Testis (tissue), 2 donors: ENCODE measurements at regions not wholly inside any gene's neighbourhood (a gene's known extent, or its start where the extent isn't known, plus 50 kb on each side); places are given as distances from the start of the nearest gene placed in this dataset.
A peak's percentile ranks its signal among the peaks of the same experiment; 100 is the strongest.

Source experiments
- DNase-seq: peaks from one replicate; pipeline ENCODE4 v3.0.0-alpha.2; 2019
- H3K27ac ChIP-seq, 2 donors: fragments of 200-600 bp; sonication (generic); one replicate each; pipeline ENCODE4 v1.5.1; 2019
- H3K27me3 ChIP-seq: fragments of 200-600 bp; sonication (generic); one replicate; pipeline ENCODE4 v1.5.1; 2019
- H3K36me3 ChIP-seq: fragments of 200-600 bp; sonication (generic); one replicate; pipeline ENCODE4 v1.5.1; 2017; ENCODE audit warnings: low read depth; ENCODE audit errors: missing control alignments
- H3K4me1 ChIP-seq: fragments of 200-600 bp; sonication (generic); one replicate; pipeline ENCODE4 v1.5.1; 2019
- H3K4me3 ChIP-seq, 2 donors: fragments of 200-600 bp; sonication (generic); one replicate each; pipeline ENCODE4 v1.5.1; 2017 to 2019
- H3K9me3 ChIP-seq: fragments of 200-600 bp; sonication (generic); one replicate; pipeline ENCODE4 v1.5.1; 2017
- CTCF ChIP-seq, 3 experiments: fragments of 450-650 bp in 2 of 3; fragments of 200-600 bp in 1 of 3; sonication (generic) in 1 of 3; IDR thresholded peaks; one replicate each; pipeline ENCODE4 v1.5.1; 2016 to 2019; ENCODE audit warnings: antibody characterized with exemption in 3 of 3, mild to moderate bottlenecking in 2 of 3, moderate library complexity in 1 of 3
- POLR2A ChIP-seq: fragments of 450-650 bp; IDR thresholded peaks from one replicate; pipeline ENCODE4 v1.6.1; 2017; ENCODE audit warnings: antibody characterized with exemption, mild to moderate bottlenecking, moderate library complexity
- WGBS, 2 donors: methylation state at CpG; one replicate each; pipeline ENCODE4 v1.1.5; 2018; 5-methylcytosine and 5-hydroxymethylcytosine counted together
- intact Hi-C: fragments of 100-400 bp; cut with DNase I; formaldehyde crosslinking; loops from one replicate; pipeline ENCODE4 v1.15.1; 2023; ENCODE audit warnings: low total_unique reads

GRCh38 chr9:3751125-3751758 lies 225.4 kb upstream of the RFX3 start:
- intact Hi-C loops: no loop called here
- Histone ChIP-seq H3K27me3 (no peaks in the 10 kb centered on the region), H3K4me3 (no peak overlapping the region), H3K9me3 (no peaks in the 10 kb centered on the region), H3K27ac (peak overlapping the region in 1 of 2 donors; percentile 19), H3K4me1 (peaks cover 4% of the 10 kb centered on the region), H3K36me3 (no peaks in the 10 kb centered on the region)
- TF ChIP-seq POLR2A (no peak), CTCF (IDR thresholded peaks at IDR 0.05) (no peak)
- 31 to 38% methylated on average over 2 of the region's 2 CpGs for WGBS, 2 donors
- no peak for DNase-seq

- Histone ChIP-seq H3K9me3 (no peaks in the 10 kb centered on the region), H3K4me1 (peaks cover 4% of the 10 kb centered on the region), H3K36me3 (no peaks in the 10 kb centered on the region), H3K4me3 (no peak overlapping the region), H3K27ac (no peak overlapping the region), H3K27me3 (no peaks in the 10 kb centered on the region)
- intact Hi-C loops: no loop called here
- WGBS, 2 donors: 68 to 77% methylated on average over 5 of the region's 5 CpGs
- no peak for TF ChIP-seq POLR2A
- no peak for TF ChIP-seq CTCF (IDR thresholded peaks at IDR 0.05)
- DNase-seq: no peak
Measured at GRCh38 chr9:3750321-3750720, 224.5 kb upstream of the RFX3 start.

GRCh38 chr9:3746296-3747275 lies 220.8 kb upstream of the RFX3 start:
- no peak for DNase-seq
- intact Hi-C loops: no loop called here
- H3K9me3 ChIP-seq: no peaks in the 10 kb centered on the region
- H3K36me3 ChIP-seq: no peaks in the 10 kb centered on the region
- H3K27ac ChIP-seq: no peak overlapping the region
- WGBS, 2 donors: 43 to 48% methylated on average over 1 of the region's 1 CpG
- TF ChIP-seq POLR2A: no peak
- no peak for TF ChIP-seq CTCF (IDR thresholded peaks at IDR 0.05)
- H3K27me3 ChIP-seq: no peaks in the 10 kb centered on the region
- no peak overlapping the region for H3K4me3 ChIP-seq
- peaks cover 4% of the 10 kb centered on the region for H3K4me1 ChIP-seq

- TF ChIP-seq CTCF (IDR thresholded peaks at IDR 0.05) (no peak), POLR2A (no peak)
- 87 to 92% methylated on average over 2 of the region's 2 CpGs for WGBS, 2 donors
Measured at GRCh38 chr9:3743901-3744413, 218.2 kb upstream of the RFX3 start.

More at GRCh38 chr9:3743901-3744413, 218.2 kb upstream of the RFX3 start:
- H3K4me1 ChIP-seq: no peaks in the 10 kb centered on the region
- no peak overlapping the region for H3K27ac ChIP-seq
- intact Hi-C loops: no loop called here
- H3K36me3 ChIP-seq: no peaks in the 10 kb centered on the region
- H3K9me3 ChIP-seq: no peaks in the 10 kb centered on the region
- DNase-seq: no peak
- no peak overlapping the region for H3K4me3 ChIP-seq
- H3K27me3 ChIP-seq: no peaks in the 10 kb centered on the region
